HL-60 (cell line): ENCODE measurements at regions not wholly inside any gene's neighbourhood (a gene's known extent, or its start where the extent isn't known, plus 50 kb on each side); places are given as distances from the start of the nearest gene placed in this dataset.

Experiments used
- DNase-seq, 2 experiments: peaks; one replicate each; pipeline ENCODE4 v3.0.0-alpha.2; 2010 to 2020; ENCODE audit warnings: low read depth in 1 of 2, low spot score in 1 of 2
- H3K27ac ChIP-seq: fragments of 250-450 bp; sonication (Bioruptor Pico); replicated peaks from 2 replicates; pipeline ENCODE4 v1.5.1; 2020; ENCODE audit warnings: mild to moderate bottlenecking, moderate library complexity
- H3K27me3 ChIP-seq: fragments of 250-450 bp; sonication (Bioruptor Pico); 2 replicates; pipeline ENCODE4 v1.5.1; 2021; ENCODE audit warnings: mild to moderate bottlenecking, moderate library complexity; ENCODE audit not compliant: insufficient read depth, poor library complexity, severe bottlenecking
- H3K4me3 ChIP-seq: replicated peaks from 2 replicates; pipeline ENCODE4 v1.5.1; 2011; ENCODE audit warnings: mild to moderate bottlenecking, control low read depth, low read length; ENCODE audit not compliant: insufficient read depth
- GABPA ChIP-seq: IDR thresholded peaks from 2 replicates; pipeline ENCODE4 v1.6.1; 2012; ENCODE audit warnings: low read depth
- POLR2AphosphoS5 ChIP-seq: IDR thresholded peaks from 2 replicates; pipeline ENCODE4 v1.6.1; 2012; ENCODE audit warnings: low read depth
- SPI1 ChIP-seq: IDR thresholded peaks from 2 replicates; pipeline ENCODE4 v1.6.1; 2012; ENCODE audit warnings: low read depth, mild to moderate bottlenecking, borderline replicate concordance
- TF ChIP-seq, protein P1 (sequence below): IDR thresholded peaks from one replicate; pipeline ENCODE4 v1.5.1; 2011; ENCODE audit warnings: low read length, control low read depth, inconsistent platforms; ENCODE audit not compliant: insufficient read depth
- TF ChIP-seq, protein P2 (sequence below): IDR thresholded peaks from 2 replicates; pipeline ENCODE4 v1.6.1; 2012; ENCODE audit warnings: low read depth; ENCODE audit not compliant: insufficient replicate concordance

DNA sequence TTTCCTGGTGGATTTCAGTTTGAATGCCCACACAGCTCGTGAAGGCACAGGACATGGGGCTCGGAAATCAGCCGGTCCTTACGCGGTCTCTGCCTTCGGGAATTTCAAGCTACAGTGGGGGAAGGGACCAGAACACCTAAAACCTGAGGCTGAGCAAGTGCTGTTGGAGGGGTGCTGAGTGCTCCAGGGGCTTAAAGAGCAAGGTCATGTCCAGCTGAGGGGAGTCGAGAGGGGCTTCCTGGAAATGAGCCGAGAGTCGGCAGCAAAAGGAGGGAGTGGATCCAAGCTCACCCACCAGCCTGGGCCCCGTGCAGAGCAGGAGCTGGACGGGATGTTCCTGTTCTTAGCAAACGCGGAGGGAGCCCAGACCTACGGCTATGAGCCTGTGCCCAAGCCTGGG, 73.2 kb upstream of the RPL38 start:
- no peaks in the 10 kb centered on the region for H3K27me3 ChIP-seq
- no peak overlapping the region for H3K4me3 ChIP-seq
- DNase-seq = no peak
- no peak overlapping the region for H3K27ac ChIP-seq
- TF ChIP-seq SPI1 = no peak
- TF ChIP-seq GABPA = no peak
- no peak for TF ChIP-seq POLR2AphosphoS5
- TF ChIP-seq, protein P1, sequence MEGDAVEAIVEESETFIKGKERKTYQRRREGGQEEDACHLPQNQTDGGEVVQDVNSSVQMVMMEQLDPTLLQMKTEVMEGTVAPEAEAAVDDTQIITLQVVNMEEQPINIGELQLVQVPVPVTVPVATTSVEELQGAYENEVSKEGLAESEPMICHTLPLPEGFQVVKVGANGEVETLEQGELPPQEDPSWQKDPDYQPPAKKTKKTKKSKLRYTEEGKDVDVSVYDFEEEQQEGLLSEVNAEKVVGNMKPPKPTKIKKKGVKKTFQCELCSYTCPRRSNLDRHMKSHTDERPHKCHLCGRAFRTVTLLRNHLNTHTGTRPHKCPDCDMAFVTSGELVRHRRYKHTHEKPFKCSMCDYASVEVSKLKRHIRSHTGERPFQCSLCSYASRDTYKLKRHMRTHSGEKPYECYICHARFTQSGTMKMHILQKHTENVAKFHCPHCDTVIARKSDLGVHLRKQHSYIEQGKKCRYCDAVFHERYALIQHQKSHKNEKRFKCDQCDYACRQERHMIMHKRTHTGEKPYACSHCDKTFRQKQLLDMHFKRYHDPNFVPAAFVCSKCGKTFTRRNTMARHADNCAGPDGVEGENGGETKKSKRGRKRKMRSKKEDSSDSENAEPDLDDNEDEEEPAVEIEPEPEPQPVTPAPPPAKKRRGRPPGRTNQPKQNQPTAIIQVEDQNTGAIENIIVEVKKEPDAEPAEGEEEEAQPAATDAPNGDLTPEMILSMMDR = no peak
- TF ChIP-seq, protein P2, sequence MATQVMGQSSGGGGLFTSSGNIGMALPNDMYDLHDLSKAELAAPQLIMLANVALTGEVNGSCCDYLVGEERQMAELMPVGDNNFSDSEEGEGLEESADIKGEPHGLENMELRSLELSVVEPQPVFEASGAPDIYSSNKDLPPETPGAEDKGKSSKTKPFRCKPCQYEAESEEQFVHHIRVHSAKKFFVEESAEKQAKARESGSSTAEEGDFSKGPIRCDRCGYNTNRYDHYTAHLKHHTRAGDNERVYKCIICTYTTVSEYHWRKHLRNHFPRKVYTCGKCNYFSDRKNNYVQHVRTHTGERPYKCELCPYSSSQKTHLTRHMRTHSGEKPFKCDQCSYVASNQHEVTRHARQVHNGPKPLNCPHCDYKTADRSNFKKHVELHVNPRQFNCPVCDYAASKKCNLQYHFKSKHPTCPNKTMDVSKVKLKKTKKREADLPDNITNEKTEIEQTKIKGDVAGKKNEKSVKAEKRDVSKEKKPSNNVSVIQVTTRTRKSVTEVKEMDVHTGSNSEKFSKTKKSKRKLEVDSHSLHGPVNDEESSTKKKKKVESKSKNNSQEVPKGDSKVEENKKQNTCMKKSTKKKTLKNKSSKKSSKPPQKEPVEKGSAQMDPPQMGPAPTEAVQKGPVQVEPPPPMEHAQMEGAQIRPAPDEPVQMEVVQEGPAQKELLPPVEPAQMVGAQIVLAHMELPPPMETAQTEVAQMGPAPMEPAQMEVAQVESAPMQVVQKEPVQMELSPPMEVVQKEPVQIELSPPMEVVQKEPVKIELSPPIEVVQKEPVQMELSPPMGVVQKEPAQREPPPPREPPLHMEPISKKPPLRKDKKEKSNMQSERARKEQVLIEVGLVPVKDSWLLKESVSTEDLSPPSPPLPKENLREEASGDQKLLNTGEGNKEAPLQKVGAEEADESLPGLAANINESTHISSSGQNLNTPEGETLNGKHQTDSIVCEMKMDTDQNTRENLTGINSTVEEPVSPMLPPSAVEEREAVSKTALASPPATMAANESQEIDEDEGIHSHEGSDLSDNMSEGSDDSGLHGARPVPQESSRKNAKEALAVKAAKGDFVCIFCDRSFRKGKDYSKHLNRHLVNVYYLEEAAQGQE = no peak

DNA sequence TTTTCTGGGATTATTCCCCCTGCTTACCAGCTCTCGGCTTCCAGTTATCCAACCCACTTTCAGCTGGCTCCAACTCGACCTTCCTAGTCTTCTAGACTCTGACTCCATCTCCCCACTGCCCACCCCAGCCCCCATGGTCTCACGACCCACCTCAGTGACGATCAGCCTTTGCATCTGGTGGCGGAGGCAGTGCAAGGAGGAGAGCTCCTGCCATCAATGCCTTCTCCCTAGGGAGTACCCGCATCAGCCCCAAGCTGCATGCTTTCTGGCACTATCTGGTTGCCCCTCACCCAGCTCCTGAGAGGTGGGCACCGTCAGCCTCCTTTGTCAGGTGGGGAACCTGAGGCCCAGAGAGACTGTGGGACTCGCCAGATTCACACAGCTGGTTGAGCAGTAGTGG, 72.6 kb upstream of the RPL38 start:
- Histone ChIP-seq H3K27ac (no peak overlapping the region), H3K27me3 (no peaks in the 10 kb centered on the region), H3K4me3 (no peak overlapping the region)
- DNase-seq = no peak
- TF ChIP-seq, protein P2 = no peak
- TF ChIP-seq, protein P1 = no peak
- no peak for TF ChIP-seq POLR2AphosphoS5
- TF ChIP-seq GABPA = no peak
- no peak for TF ChIP-seq SPI1

DNA sequence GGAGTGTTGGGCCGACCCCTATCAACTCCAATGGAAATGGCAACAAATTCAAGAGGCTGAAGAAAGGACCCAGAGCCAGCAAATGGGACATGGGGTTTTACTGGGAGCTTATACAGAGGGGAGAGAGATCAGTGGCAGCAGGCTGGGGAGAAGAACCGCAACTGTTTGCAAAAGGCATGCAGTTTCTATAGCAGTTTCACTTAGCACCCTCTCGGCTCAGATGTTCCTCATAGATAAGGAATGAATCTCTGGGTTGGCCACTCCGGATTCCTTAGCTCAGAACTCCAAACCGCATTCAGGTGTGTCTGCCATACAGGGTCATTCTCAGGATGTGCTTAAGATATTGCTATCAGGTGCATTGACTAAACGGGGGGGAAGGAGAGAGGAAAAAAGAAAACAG, 71.1 kb upstream of the RPL38 start:
- H3K4me3 ChIP-seq = no peak overlapping the region
- TF ChIP-seq, protein P1 = no peak
- TF ChIP-seq SPI1 = no peak
- TF ChIP-seq, protein P2 = no peak
- no peak for TF ChIP-seq POLR2AphosphoS5
- no peak for TF ChIP-seq GABPA
- no peak for DNase-seq
- peaks cover 6% of the 10 kb centered on the region for H3K27me3 ChIP-seq
- no peak overlapping the region for H3K27ac ChIP-seq
